Hippocampal formation (tissue), 2 donors: ENCODE measurements at regions not wholly inside any gene's neighbourhood (a gene's known extent, or its start where the extent isn't known, plus 50 kb on each side); places are given as distances from the start of the nearest gene placed in this dataset.

ENCODE experiments used
- DNase-seq, 2 donors: peaks; one replicate each; lab custom pipeline; 2025; lab: John Stamatoyannopoulos, UW

DNA sequence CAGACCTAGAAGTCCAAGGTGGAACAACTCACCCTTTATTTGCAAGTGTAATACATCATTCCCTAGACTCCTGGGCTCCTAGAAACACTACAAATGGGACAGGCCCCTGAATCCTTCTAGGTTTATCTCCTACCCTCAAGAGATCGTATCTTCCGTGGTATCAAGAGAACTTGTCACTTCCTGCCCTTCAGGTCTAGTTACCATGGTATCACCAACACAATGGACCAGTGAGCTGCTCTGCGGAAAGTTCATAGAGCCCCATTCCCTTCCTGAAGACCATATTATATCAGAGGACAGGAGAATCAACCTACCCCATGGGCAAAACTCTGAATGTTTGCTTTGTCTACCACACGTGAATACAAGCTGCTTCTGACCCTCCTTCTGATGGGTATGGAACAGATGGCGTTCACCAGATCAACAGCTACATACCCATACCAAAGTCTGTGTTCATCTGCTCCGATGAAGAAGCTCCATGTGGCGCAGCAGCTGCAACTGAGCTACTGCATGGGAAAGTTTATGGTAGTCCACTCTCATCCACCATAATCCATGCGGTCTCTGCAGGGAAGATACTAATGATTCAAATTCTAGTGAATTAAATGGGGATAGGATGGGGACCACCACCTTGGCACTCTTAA is 84.6 kb upstream of the KLF13 start:
- DNase-seq = no peak

DNA sequence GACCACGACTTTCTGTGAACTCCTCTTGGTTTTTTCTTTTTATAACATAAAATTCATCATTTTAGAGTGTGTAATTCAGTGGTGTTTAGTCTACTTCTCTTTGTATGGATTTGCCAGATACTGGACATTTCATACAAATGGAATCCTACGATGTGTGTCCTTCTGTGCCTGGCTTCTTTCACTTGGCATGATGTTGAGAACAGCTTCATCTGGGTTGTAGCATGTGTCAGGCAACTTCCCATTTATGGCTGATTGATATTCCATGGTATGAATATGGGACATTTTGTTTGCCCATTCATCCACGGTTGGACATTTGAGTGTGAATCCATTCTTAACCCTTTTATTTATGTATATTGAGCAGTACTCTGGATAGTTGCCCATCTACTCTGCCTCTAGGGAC is 82.7 kb upstream of the KLF13 start:
- DNase-seq = no peak

DNA sequence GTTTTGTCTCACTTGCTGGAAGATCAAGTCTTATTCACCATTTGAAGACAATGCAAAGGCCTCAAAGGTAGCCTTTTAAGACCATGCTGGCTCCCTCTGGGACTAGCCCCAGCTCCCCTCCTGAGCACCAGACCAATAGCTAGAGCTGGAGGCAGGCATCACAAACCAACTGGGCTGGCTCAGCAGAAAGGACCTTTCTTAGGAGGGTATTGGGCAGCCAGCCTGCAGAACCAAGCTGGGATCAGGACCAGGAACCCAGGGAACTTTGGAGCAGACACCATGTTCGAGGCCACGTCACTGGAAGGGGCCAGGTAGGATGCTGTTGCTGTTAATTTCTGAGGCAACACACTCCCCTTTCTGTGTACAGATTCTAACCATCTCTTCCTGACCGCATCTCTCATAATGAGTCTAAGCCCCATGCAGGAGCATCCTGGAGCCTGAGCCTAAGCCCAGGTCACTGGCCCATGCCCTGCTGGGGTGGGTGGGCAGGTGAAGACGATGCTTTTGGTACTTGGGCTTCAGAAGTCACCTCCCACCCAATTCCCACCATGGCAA is 81.4 kb upstream of the KLF13 start:
- no peak for DNase-seq

DNA sequence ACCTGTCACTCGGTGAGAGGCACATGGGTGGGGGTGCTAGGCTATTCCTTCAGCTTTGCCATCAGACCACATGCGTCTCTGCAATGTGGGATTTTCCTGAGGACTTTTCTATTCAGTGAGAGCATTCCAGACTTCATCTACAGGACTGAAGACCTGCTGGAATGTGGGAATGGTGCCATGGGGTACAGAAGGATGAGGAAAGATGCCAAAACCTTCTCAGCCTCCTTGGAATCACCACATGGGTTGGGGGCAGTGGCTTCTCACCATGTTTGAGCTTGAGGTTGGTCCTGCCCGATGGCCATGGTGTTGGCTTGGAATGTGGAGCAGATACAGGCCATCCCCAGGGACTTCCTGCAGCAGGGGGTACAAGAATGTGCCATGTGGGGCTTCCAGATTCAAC is 80.9 kb upstream of the KLF13 start:
- DNase-seq = no peak

DNA sequence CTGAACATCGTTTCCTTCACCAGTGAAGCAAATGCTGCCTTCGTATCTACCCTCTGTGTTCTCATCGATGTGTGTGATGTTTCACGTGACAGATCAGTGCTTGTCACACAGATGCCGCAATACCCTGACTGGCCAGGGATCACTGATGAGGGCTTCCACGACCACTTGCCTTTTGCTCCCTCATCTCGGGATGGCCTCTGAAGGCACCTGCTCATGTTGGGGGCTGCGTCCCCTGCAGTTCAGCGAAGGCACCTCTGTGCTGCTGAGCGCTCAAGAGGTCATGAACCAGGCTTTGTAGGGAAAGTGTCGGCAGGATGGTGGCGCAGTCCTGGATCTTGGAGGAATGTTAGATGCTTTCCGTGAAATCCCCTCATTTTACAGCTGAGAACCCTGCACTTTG is 79.2 kb upstream of the KLF13 start:
- no peak for DNase-seq

DNA sequence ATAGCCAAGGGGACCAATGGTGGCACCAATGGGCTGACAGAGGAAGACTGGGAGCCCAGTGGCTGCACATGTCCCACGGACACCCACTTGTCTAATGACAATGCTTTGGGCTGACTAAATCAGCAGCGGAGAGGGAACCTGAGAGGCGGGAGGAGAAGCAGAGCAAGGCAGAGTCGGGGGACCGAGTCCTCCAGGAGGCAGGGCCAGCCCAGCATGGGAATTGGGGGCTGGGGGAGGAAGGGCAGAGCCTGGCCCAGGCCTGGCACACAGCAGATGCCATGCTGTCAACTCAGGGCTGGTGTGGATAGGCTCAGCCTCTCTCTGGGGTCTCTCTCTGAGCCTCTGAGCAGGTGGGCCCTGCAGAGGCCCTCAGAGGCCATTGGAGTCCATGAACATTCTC is 78.4 kb upstream of the KLF13 start:
- DNase-seq = no peak

DNA sequence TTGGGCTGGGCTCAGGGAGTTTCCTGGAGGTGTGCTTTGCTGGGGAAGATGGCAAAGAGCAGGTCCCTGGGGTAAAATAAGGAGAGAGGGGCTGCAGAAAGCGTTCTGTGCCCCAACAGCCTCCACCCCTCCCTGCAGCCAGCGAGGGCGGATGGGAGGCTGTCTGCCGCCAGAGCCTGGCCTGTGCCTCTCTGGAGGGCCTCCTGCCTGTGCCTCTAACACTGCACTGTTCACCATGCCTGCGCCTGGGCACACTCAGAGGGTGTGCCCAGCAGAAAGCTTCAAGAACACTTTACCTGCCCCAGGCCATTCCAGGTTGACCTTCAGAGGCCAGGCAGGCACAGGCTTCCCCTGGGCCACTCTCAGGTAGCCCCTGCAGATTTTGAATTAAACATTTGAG is 77.7 kb upstream of the KLF13 start:
- DNase-seq = no peak

DNA sequence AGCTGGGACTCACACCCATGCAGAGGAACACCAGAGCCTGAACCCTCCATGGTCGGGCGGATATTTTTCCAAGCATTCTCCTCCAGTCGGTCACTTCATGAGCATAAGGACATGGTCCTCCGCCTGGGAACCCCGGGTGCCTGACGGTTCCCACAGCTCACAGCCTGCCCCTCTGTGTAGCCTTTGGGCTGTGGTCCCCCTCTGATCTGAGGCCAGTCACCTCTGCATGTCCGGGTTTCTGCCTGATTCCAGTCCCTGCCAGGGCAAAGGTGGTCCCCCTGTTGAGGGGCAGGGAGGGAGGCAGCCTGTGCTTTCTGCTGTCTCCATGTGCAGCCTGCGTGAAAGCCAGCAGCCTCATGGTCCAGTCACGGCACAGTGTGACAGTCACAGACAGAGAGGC is 76.6 kb upstream of the KLF13 start:
- no peak for DNase-seq

DNA sequence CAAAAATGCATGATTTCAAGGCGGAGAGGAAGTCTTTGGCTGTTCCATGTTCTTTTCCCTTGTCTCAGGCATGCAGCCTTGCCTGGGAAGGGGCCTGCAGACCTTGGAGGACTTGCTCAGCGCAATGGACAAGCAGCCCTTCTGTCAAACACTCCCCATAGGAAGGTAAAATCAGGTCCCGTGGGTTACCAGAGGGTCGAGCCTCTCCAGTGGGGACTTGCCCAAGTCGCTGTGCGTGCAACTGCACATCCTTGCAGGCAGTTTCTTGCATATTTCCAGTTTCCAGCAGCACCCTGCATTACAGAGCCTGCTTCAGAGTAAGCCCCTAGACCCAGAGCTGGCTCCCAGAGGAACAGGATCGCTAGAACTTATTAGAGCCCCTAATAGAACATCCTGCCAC is 75.5 kb upstream of the KLF13 start:
- DNase-seq = no peak

DNA sequence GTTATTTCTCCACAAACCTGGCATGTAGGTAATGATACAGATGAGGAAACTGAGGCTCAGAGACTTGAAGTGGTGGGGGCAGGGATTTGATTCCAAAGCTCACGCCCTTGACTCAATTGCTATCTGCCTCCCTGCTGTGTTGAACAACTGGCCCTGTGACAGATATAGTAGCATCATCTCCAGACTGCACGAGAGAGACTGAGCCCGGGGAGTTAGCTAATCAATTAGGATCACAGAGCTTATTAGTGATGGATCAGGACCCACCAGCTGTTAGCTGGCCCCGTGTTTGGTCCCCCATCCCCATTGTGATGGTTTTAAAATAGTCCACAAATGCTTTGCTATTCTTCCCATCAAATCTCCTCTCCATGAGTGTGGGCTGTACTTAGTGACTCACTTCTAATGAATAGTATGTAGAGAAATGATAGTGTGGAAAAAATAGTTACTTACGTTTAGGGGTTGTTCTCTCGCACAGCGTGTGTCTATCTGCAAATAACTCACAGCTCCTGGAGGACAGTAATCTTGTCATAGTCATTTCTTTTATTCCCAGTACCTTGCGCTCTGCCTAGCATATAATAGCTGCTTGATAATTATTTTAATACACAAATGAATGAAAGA is 74.4 kb upstream of the KLF13 start:
- DNase-seq = no peak

DNA sequence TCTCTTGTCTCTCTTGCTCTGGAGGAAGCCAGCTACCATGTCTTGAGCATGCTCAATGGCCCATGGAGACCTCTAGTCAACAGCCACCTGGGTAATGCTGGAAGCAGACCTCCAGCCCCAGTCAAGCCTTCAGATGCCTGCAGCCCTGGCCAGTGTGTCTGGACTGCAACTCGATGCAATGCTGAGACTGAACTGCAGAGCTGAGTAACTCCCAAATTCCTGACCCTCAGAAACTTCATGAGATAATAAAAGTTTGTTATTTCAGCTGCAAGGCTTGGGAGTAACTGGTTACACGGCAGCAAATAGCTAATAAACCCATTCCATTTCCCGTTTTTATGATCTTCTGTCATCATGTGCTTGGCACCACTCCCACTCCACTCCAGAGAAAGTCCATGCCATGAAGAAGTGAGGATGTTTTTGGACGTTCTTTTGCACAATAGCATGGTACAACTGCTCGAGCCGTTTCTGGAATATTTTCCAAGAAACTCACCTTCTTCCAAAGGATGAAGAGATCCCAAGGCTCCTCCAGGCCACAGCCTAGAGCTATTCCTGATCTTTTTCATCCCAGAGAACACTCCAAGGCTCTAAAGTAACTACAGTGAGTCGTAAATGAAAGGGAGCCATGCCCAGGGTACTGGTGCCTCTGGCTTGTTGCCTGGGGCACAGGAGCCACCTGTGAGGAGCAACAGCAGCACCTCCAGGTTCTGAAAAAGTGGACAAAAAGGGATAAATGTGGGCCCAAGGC is 72.0 kb upstream of the KLF13 start:
- DNase-seq = no peak

DNA sequence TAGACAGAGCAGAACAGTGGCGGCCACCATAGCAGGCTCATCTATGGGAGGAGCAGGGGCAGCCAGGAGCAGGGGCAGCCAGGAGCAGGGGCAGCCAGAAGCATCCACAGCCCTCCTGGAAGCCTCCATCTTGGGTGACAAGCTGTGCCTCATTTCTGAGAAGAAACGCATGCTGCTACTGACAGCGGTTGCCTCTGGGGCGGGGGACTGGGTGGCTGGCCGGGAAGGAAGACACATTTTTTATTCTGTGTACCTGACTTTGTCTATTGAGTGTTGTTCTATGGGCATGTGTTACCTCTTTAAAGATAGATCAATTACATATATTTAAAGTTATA is 71.5 kb upstream of the KLF13 start:
- DNase-seq = no peak

DNA sequence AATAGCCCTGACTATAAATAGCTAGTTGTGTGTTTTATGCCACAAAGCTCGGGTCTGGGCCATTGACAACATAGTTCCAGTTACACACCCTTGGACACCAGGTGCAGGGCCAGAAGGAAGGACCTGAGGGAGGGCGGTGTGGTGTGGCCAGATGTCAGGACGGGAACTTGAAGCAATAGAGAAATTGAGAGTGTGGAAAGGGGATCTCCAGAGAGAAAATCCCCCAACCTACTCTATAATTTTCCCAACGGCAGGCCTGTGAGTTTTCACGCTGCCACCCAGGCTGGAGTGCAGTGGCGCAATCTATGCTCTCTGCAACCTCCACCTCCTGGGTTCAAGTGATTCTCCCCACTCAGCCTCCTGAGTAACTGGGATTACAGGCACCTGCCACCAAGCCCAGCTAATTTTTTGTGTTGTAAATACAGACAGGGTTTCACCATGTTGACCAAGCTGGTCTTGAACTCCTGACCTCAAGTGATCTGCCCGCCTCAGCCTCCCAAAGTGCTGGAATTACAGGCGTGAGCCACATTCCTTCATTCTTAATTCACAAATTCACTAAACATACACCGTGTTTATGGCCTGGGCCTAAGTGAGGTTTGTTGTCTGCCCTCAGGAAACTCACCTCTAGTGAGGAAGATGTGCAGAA is 70.8 kb upstream of the KLF13 start:
- DNase-seq = no peak

DNA sequence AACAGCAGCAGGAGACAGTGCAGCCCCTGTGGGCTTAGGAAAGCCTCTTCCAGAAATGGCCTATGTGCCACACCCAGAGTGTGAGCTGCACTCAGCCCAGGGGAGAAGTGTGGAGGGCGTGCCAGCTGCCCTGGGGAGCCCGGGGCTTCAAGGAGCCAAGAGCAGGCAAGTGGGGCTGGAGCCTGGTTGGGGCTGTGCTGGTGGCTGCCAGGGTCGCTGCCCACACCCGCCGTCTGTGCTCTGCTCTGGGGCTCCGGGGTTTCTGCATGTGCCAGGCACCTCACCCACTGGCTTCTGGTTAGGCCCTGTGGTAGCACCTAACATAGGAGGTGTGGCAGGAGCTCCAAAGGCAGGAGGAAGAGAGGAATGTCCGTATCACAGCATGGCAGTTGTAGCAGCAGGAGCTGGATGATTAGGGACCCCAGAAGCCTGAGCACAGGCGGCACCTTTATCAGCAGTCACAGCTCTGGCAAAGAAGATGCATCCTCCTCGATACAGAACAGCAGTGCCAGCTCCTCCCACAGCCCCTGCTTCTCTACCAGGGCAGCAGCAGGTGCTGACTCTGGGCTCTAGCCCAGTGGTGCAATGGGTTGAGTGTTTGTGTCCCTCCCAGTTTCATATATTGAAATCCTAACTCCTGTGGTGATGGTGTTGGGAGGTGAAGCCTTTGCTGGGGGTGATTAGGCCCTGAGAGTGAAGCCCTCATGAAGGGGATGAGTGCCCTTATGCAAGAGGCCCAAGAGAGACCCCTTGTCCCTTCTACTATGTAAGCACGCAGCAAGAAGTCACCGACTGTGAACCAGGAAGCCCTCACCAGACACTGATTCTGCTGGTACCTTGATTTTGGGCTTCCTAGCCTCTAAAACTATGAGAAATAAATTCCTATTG is 70.0 kb upstream of the KLF13 start:
- no peak for DNase-seq

DNA sequence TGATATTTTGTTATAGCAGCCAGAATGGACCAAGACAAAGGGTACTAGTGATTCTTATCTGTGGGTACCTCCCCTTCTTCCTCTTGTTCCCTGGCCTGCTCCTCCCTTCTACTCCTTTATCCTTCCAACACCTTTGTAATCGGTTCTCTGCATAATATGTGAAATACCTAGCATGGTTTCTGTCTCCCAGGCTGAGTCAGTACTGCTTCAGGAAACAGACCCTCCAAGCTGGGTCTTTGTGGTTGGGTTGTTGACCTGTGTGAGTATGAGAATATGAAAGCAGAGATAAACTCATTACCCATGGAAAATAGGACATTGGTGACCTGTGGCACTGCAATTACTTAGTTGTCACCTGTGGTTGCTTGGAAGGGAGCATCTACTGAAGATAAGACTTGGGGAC is 69.3 kb upstream of the KLF13 start:
- no peak for DNase-seq

DNA sequence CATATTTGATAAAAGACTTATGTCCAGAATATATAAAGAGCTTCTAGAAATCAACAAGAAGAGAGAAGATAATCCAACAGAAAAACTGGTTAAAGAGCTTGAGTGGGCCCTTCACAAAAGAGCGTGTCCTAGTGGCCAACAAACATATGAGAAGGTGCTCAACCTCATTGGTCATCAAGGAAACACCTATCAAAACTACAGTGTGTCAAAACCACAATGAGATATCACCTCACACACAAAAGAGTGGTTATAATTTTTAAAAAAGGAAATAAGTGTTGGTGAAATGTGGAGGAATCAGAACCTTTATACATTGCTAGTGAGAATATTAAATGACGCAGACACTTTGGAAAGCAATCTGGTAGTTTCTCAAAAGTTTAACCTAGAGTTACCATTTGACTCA is 68.4 kb upstream of the KLF13 start:
- DNase-seq = no peak

DNA sequence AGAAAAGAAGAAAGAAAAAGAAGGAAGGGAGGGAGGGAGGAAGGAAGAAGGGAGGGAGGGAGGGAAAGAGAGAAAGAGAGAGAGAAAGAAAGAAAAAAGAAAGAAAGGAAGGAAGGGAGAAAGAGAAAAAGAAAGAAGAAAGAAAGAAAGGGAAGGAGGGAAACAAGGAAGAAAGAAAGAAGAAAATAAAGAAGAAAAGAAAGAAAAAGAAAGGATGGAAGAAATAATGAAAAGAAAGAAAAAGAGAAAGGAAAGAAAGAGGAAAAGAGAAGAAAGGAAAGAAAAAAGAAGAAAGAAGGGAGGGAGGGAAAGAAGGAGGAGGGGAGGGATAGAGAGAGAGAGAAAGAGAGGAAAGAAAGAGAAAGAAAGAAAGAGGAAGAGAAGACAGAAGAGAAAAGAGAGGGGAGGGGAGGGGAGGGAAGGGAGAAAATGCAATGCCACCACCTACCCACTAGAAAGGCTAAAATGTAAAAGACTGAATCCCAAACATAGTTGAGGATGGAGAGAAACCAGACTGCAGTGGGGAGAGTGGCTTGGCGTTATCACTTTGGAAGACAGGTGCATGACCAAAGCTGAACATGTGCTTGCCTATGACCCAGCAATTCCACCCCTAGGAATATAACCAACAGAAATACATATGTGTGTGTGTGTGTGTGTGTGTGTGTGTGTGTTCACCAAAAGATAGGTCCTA is 66.9 kb upstream of the KLF13 start:
- DNase-seq = no peak

DNA sequence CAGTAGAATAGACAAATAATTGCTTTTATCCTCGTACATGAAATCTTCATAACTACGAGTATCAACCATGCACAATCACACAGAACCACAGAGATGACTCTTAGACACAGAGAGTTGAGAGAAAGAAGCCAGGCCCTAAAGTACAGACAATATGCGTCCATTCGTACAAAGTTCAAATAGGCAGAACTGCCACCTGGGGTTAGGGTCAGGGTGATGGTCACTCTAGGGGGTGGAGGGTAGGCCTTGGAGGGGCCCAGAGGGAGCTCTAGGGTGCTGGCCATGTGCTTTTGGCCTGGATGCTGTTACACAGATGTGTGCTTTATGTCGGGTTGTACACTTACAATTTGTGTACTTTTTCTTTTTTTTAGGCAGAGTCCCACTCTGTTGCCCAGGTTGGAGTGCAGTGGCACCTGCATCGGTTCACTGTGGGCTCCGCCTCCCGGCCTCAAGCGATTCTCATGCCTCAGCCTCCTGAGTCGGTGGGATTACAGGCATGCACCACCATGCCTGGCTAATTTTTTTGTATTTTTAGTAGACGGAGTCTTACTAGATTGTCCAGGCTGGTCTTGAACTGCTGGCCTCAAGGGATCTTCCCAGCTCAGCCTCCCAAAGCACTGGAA is 65.9 kb upstream of the KLF13 start:
- DNase-seq = no peak

DNA sequence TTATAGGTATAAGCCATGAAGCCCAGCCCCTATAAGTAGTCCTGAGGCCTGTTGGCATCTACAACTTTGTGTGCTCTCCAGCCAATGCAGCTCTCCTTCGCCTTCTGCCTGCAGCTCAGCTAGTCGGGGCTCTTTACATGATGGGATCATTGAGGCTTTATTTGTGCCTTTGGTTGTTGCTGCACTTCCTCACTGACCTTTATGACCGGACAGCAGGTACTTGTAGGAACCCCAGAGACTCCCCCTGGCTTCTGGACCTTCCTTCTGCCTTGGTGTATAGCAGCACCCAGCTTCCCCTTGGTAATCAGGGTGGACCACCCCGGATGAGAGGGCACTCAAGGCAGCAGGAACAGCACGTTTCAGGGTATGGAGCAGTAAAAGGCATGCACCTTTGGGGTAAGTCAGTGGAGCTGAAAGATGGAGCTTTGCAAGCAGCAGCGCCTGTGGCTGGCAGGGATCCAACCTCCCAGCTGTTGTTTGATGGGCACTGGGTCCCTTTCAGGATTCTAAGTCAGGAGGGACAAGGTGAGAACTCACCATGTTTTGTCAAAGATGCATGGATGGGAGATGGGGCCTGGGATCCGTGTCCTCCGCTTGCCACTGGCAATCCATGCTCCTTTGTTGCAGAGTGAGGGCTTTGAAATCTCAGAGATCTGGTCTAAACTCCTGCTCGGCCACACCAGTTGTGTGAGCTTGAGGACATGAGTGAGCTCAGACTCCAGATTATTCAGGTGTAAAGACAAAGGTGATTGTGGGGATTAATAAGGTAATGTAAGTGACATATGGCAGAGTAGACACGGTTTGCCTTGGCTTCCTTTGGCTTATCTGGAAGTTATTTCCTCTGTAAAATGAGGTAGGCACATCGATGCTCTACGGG is 65.1 kb upstream of the KLF13 start:
- no peak for DNase-seq

DNA sequence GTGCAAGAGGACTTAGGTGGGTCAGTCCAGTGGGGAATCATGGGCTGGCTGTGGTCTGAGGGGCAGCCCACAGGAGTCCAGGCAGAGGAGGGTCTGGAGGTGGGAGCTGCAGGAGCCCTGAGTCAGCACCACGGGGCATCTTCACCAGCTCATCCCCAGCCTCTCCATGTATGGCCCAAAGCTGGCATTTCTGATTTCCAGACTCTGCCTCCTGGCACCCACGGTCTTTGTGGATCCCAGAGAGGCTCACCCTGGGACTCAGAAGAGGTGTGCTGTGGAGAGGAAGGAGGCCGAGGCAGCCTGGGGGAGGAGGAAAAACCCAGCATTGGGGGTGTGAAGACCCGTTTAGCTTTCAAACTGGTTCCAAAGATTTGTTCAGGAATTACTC is 64.5 kb upstream of the KLF13 start:
- no peak for DNase-seq
